NCI-H2171 treated with DMSO at 0.1 percent for 48 hours (cell line): ENCODE measurements at regions not wholly inside any gene's neighbourhood (a gene's known extent, or its start where the extent isn't known, plus 50 kb on each side); places are given as distances from the start of the nearest gene placed in this dataset.
A peak's percentile ranks its signal among the peaks of the same experiment; 100 is the strongest.

Experiments
- DNase-seq: peaks from one replicate; lab custom pipeline; 2025; lab: John Stamatoyannopoulos, UW

DNA sequence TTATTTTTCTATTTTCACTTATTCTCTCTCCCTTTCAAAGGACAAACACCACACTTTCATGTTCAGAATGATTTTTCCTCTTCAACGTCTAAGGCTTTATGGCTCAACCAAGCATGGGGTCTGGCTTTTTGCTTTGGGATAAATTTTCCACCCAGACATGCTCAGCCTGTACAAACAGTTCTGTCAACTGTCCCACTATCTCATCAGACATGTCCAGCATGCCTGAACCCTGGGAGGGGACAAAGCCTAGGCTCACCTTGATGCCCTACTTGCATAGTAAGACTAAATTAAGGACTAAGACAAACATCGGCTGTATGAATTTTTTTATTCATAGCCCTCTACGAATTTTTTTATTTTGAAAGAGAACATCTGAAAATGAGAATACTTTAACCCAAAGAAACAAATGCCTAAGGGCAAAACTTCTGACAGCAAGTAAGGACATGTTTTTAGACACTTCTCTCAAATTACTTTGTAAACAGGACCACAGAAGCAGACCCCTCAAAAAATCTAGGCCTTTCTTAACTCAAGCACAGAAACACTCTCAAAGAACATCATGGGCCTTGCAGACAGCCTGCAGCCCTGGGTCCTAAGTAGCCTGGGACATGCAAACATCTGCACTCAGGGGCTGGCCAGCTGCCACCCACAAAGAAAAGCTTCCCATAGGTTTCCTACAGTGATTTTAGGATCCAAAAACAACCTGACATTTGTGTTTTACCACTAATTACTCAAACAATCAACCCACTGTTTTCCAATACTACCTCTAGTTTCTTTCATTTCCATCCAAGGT, 72.3 kb upstream of the PALMD start:
- peak; percentile 16 for DNase-seq

GRCh38 chr1:99577313-99577712, 68.6 kb upstream of the PALMD start:
- DNase-seq = peak; percentile 94

GRCh38 chr1:99579691-99580172, 66.2 kb upstream of the PALMD start:
- DNase-seq = no peak

- peak; percentile 76 for DNase-seq
Measured at GRCh38 chr1:99580451-99580850, 65.5 kb upstream of the PALMD start.

DNA sequence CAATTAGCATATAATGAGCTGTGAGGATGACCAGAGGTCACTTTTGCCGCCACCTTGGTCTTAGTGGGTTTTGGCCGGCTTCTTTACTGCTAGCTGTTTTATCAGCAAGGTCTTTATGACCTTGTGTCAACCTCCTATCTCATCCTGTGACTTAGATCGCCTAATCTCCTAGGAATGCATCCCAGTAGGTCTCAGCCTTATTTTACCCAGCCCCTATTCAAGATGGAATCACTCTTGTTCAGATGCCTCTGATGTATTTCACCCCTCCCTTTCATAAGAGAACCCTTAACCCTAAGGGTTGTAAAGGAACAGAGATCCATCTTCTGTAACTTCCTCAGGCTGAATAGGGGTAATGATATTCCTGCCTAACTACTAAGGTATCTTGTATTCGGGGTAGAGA, 58.9 kb upstream of the PALMD start:
- no peak for DNase-seq

GRCh38 chr1:99589186-99589636, 56.7 kb upstream of the PALMD start:
- DNase-seq = no peak

- DNase-seq = no peak
Measured at GRCh38 chr1:99590578-99591209, 55.2 kb upstream of the PALMD start.

DNA sequence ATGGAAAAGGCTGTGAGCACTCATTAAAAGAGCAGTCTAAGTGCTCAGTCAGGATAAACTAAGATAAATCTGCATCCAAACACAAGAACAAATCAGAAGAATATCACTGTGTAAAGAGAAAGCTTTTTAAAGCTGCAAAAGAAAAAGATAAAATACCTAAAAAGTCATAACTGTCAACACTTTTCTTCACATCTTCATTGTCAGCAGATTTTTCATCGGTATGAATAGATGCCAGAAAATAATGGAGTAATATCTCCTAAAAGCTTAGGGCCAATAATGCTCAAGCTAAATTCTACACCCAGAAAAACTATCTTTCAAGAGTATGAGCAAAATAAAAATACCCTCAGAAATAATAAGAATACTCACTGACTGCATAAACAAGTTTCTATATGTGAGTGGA, 54.0 kb upstream of the PALMD start:
- DNase-seq = no peak

DNA sequence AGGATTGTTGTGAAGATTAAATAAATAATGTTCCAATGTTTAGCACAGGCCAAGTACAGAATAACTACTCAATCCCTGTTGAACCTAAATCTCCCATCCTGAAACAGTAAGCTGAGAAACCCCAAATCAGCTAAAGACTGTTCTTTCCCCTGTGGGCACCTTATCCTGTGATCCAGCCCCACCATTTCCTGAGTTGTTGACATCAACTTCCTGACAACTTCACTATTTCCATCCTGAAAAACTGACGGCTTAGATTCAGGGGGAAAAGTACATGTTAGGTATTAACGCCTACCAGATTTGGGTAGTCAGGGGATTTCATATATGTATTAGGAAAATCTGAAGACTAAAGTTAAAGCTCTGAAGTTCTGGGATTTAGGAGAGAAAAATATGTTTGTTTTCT, 51.7 kb upstream of the PALMD start:
- DNase-seq = no peak

DNA sequence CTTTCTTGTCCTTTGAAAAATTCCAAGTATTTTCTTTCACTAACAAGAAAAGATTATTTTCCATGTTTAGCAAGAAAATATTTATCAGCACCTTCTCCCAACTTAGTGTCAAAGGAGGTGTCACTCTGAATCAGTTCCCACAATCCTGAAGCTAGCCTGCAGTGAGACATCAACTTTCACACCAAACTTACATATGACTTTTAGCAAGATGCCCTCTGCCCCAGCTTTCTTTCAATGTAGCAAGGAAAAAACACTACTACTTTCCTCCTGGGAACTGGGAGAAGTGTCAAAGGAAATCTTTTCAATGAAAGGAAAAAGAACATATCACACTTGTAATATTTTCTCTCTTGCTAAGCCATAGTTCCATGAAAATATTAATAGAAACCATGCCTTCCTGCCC, 50.9 kb upstream of the PALMD start:
- DNase-seq = no peak

DNA sequence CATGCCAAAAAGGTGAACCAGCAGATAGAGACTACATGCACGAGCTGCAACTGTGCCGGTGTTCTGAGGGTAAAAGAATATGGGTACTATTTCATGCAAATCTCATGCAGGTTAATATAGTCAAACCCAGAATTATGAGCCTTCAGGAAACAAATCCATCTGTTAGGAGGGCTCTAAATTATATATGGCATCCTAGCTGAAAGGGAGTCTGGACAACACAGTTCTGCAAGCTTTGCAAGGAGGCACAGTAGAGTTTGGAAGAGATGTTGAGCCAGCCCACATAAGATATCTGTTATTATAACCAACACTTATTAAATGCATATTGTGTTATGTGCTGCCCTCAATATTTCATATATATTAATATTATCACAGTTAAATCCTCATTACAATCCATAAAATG, 50.5 kb upstream of the PALMD start:
- no peak for DNase-seq
